Thyroid gland (tissue), 4 donors: ENCODE measurements at regions not wholly inside any gene's neighbourhood (a gene's known extent, or its start where the extent isn't known, plus 50 kb on each side); places are given as distances from the start of the nearest gene placed in this dataset.

Experiments used
- DNase-seq, 2 donors: peaks; one replicate each; pipeline ENCODE4 v3.0.0-alpha.2; 2019
- H3K27ac ChIP-seq, 3 donors: fragments of 200-600 bp; sonication (generic); 1 replicate in 2 of 3; 2 replicates in 1 of 3; pipeline ENCODE4 v1.5.1; 2016 to 2019; ENCODE audit warnings: mild to moderate bottlenecking in 1 of 3, moderate library complexity in 1 of 3
- H3K27me3 ChIP-seq: fragments of 200-600 bp; sonication (generic); one replicate; pipeline ENCODE4 v1.5.1; 2019
- H3K36me3 ChIP-seq, 2 donors: fragments of 200-600 bp; sonication (generic); one replicate each; pipeline ENCODE4 v1.5.1; 2016 to 2019
- H3K4me1 ChIP-seq, 2 donors: fragments of 200-600 bp; sonication (generic); one replicate each; pipeline ENCODE4 v1.5.1; 2017 to 2019
- H3K4me3 ChIP-seq, 3 donors: fragments of 200-600 bp; sonication (generic); replicated peaks in 1 of 3; 1 replicate in 2 of 3; 2 replicates in 1 of 3; pipeline ENCODE4 v1.5.1; 2016; ENCODE audit warnings: mild to moderate bottlenecking in 1 of 3
- H3K9me3 ChIP-seq: fragments of 200-600 bp; sonication (generic); one replicate; pipeline ENCODE4 v1.5.1; 2017
- CTCF ChIP-seq, 6 experiments: fragments of 200-600 bp in 3 of 6; fragments of 450-650 bp in 3 of 6; sonication (generic) in 3 of 6; IDR thresholded peaks; one replicate each; pipeline ENCODE4 v1.5.1; 2016 to 2019; ENCODE audit warnings: antibody characterized with exemption in 6 of 6, mild to moderate bottlenecking in 2 of 6, inconsistent platforms in 1 of 6, moderate library complexity in 1 of 6
- POLR2A ChIP-seq, 2 donors: fragments of 450-650 bp; IDR thresholded peaks; one replicate each; pipeline ENCODE4 v1.6.1; 2017; ENCODE audit warnings: antibody characterized with exemption in 2 of 2, mild to moderate bottlenecking in 2 of 2, moderate library complexity in 1 of 2
- WGBS, 2 donors: methylation state at CpG; one replicate each; pipeline ENCODE4 v1.1.5; 2017; 5-methylcytosine and 5-hydroxymethylcytosine counted together
- intact Hi-C: fragments of 100-400 bp; cut with DNase I; formaldehyde crosslinking; loops from one replicate; pipeline ENCODE4 v1.15.1; 2023

- H3K27ac ChIP-seq, result peak overlapping the region in 1 of 3 donors; percentile 74
- DNase-seq, result no peak
- no peak for TF ChIP-seq CTCF (IDR thresholded peaks at IDR 0.05)
- TF ChIP-seq POLR2A (IDR thresholded peaks at IDR 0.05), result no peak
- no peaks in the 10 kb centered on the region for H3K27me3 ChIP-seq
- intact Hi-C loops, result no loop called here
- no peak overlapping the region for H3K4me3 ChIP-seq
- peaks cover 16 to 22% of the 10 kb centered on the region in 2 donors for H3K4me1 ChIP-seq
- no peaks in the 10 kb centered on the region for H3K9me3 ChIP-seq
- 87 to 91% methylated on average over 4 of the region's 4 CpGs for WGBS, 2 donors
- H3K36me3 ChIP-seq, result no peaks in the 10 kb centered on the region
These were observed 302.7 kb downstream of the MAF start for GRCh38 chr16:79297805-79298204.

- TF ChIP-seq POLR2A (IDR thresholded peaks at IDR 0.05) (no peak), CTCF (IDR thresholded peaks at IDR 0.05) (no peak)
- H3K4me3 ChIP-seq, result no peak overlapping the region
- H3K4me1 ChIP-seq, result peaks cover 16 to 22% of the 10 kb centered on the region in 2 donors
- intact Hi-C loops, result no loop called here
- no peak overlapping the region for H3K27ac ChIP-seq
- H3K9me3 ChIP-seq, result no peaks in the 10 kb centered on the region
- WGBS, 2 donors, result 93 to 94% methylated on average over 9 of the region's 9 CpGs
- DNase-seq, result no peak
- no peaks in the 10 kb centered on the region for H3K36me3 ChIP-seq
- H3K27me3 ChIP-seq, result no peaks in the 10 kb centered on the region
These were observed 303.2 kb downstream of the MAF start for GRCh38 chr16:79297296-79297695.

- intact Hi-C loops, result no loop called here
- Histone ChIP-seq H3K4me1 (peaks cover 16 to 22% of the 10 kb centered on the region in 2 donors), H3K27ac (no peak overlapping the region), H3K9me3 (no peaks in the 10 kb centered on the region), H3K36me3 (no peaks in the 10 kb centered on the region), H3K27me3 (no peaks in the 10 kb centered on the region), H3K4me3 (no peak overlapping the region)
- no peak for DNase-seq
- WGBS, 2 donors, result 92 to 93% methylated on average over 4 of the region's 4 CpGs
- TF ChIP-seq CTCF (IDR thresholded peaks at IDR 0.05), result no peak
- no peak for TF ChIP-seq POLR2A (IDR thresholded peaks at IDR 0.05)
These were observed 304.0 kb downstream of the MAF start for GRCh38 chr16:79296491-79296890.

GRCh38 chr16:79295746-79296145 is 304.8 kb downstream of the MAF start:
- DNase-seq, result no peak
- Histone ChIP-seq H3K4me3 (no peak overlapping the region), H3K36me3 (no peaks in the 10 kb centered on the region), H3K27ac (no peak overlapping the region), H3K4me1 (peaks cover 16% of the 10 kb centered on the region in 2 donors), H3K27me3 (no peaks in the 10 kb centered on the region), H3K9me3 (no peaks in the 10 kb centered on the region)
- TF ChIP-seq CTCF (IDR thresholded peaks at IDR 0.05) (no peak), POLR2A (IDR thresholded peaks at IDR 0.05) (no peak)
- intact Hi-C loops, result no loop called here
- 93 to 96% methylated on average over 5 of the region's 5 CpGs for WGBS, 2 donors

- WGBS, 2 donors, result 86 to 88% methylated on average over 8 of the region's 8 CpGs
These were observed 305.4 kb downstream of the MAF start for GRCh38 chr16:79295162-79295561.

More at GRCh38 chr16:79295162-79295561, 305.4 kb downstream of the MAF start:
- Histone ChIP-seq H3K27me3 (no peaks in the 10 kb centered on the region), H3K36me3 (no peaks in the 10 kb centered on the region), H3K9me3 (no peaks in the 10 kb centered on the region), H3K27ac (no peak overlapping the region), H3K4me1 (peaks cover 15 to 16% of the 10 kb centered on the region in 2 donors), H3K4me3 (no peak overlapping the region)
- TF ChIP-seq POLR2A (IDR thresholded peaks at IDR 0.05) (no peak), CTCF (IDR thresholded peaks at IDR 0.05) (no peak)
- intact Hi-C loops, result no loop called here
- DNase-seq, result no peak
